ENCODE measurements at regions not wholly inside any gene's neighbourhood (a gene's known extent, or its start where the extent isn't known, plus 50 kb on each side); places are given as distances from the start of the nearest gene placed in this dataset.
"Not testable (repeated sequence)": the region's sequence is repeated elsewhere in the genome, so short reads cannot be mapped to it uniquely, and the experiment has no call there.

GRCh38 chr4:164616961-164617360 lies 137.0 kb upstream of the SMIM31 start:
- DNase-seq, result no peak

- no peak for DNase-seq
Measured at GRCh38 chr4:164617426-164617825, 136.5 kb upstream of the SMIM31 start.

- DNase-seq, result no peak
Measured at GRCh38 chr4:164617911-164618310, 136.0 kb upstream of the SMIM31 start.

- DNase-seq, result no peak
Measured at GRCh38 chr4:164621886-164622521, 131.9 kb upstream of the SMIM31 start.

GRCh38 chr4:164623099-164623498 lies 130.8 kb upstream of the SMIM31 start:
- DNase-seq, result no peak

- DNase-seq, result no peak
Measured at GRCh38 chr4:164639001-164639400, 114.9 kb upstream of the SMIM31 start.

GRCh38 chr4:164648151-164648848 lies 105.6 kb upstream of the SMIM31 start:
- no peak for DNase-seq

- no peak for DNase-seq
Measured at GRCh38 chr4:164648849-164649212, 105.1 kb upstream of the SMIM31 start.

- no peak for DNase-seq
Measured at GRCh38 chr4:164659765-164660164, 94.2 kb upstream of the SMIM31 start.

GRCh38 chr4:164676152-164676551 lies 77.8 kb upstream of the SMIM31 start:
- not testable (repeated sequence) for DNase-seq

- DNase-seq, result no peak
Measured at GRCh38 chr4:164683040-164683439, 70.9 kb upstream of the SMIM31 start.

- DNase-seq, result no peak
Measured at GRCh38 chr4:164695650-164696049, 58.3 kb upstream of the SMIM31 start.

GRCh38 chr4:164700471-164700870 lies 53.5 kb upstream of the SMIM31 start:
- DNase-seq, result no peak

- DNase-seq, result no peak
Measured at GRCh38 chr4:164701665-164702064, 52.3 kb upstream of the SMIM31 start.

Data from effector CD4-positive, alpha-beta T cell (primary cell).